Heart left ventricle (tissue), 16 donors: ENCODE measurements at regions not wholly inside any gene's neighbourhood (a gene's known extent, or its start where the extent isn't known, plus 50 kb on each side); places are given as distances from the start of the nearest gene placed in this dataset.

Experiments used
- ATAC-seq, 4 donors: fragments of 200-7000 bp; cut with Tn5 transposase; one replicate each; pipeline ENCODE4 v1.9.1; 2020 to 2022; ENCODE audit warnings: moderate library complexity in 4 of 4, mild to moderate bottlenecking in 3 of 4, moderate number of reproducible peaks in 1 of 4
- DNase-seq, 5 donors: peaks; one replicate each; pipeline ENCODE4 v3.0.0-alpha.2; 2020
- H3K27ac ChIP-seq, 12 donors: fragments of 200-600 bp; sonication (generic) in 4 of 12; one replicate each; pipeline versions ENCODE4 v1.5.0 to v1.8.0; 2016 to 2022; ENCODE audit warnings: mild to moderate bottlenecking in 2 of 12
- H3K27me3 ChIP-seq, 9 donors: fragments of 200-600 bp; sonication (generic) in 2 of 9; one replicate each; pipeline versions ENCODE4 v1.5.1 to v1.8.0; 2016 to 2022; ENCODE audit warnings: mild to moderate bottlenecking in 3 of 9
- H3K36me3 ChIP-seq, 9 donors: fragments of 200-600 bp; sonication (generic) in 2 of 9; one replicate each; pipeline versions ENCODE4 v1.5.0 to v1.8.0; 2018 to 2022; ENCODE audit warnings: mild to moderate bottlenecking in 2 of 9
- H3K4me1 ChIP-seq, 12 donors: fragments of 200-600 bp; sonication (generic) in 4 of 12; one replicate each; pipeline versions ENCODE4 v1.5.0 to v1.8.0; 2016 to 2022; ENCODE audit warnings: mild to moderate bottlenecking in 3 of 12
- H3K4me3 ChIP-seq, 12 donors: fragments of 200-600 bp; sonication (generic) in 4 of 12; one replicate each; pipeline versions ENCODE4 v1.5.0 to v1.8.0; 2017 to 2022; ENCODE audit warnings: mild to moderate bottlenecking in 9 of 12, moderate library complexity in 4 of 12
- H3K9me3 ChIP-seq, 12 donors: fragments of 200-600 bp; sonication (generic) in 4 of 12; one replicate each; pipeline versions ENCODE4 v1.5.0 to v1.8.0; 2016 to 2022; ENCODE audit warnings: mild to moderate bottlenecking in 1 of 12
- POLR2A ChIP-seq, 2 donors: fragments of 450-650 bp; IDR thresholded peaks; one replicate each; pipeline ENCODE4 v1.6.1; 2017; ENCODE audit warnings: antibody characterized with exemption in 2 of 2, mild to moderate bottlenecking in 2 of 2, moderate library complexity in 2 of 2
- WGBS, 4 donors: extraction: QIAGEN DNeasy Blood & Tissue Kit in 2 of 4; methylation state at CpG; one replicate each; pipeline versions ENCODE4 v1.1.5 to v1.1.7; 2013 to 2018; 5-methylcytosine and 5-hydroxymethylcytosine counted together
- intact Hi-C, 10 donors: fragments of 100-400 bp; cut with DNase I; formaldehyde crosslinking; loops; one replicate each; pipeline versions ENCODE4 v1.11.1 to v1.14.2; 2022
- TF ChIP-seq, protein P1 (sequence below), 12 donors: fragments of 200-600 bp; sonication (generic) in 4 of 12; IDR thresholded peaks; one replicate each; pipeline versions ENCODE4 v1.5.0 to v1.8.0; 2018 to 2022; ENCODE audit warnings: antibody characterized with exemption in 12 of 12, mild to moderate bottlenecking in 5 of 12
- donor health status: ischemic (EF 13 %, LVEDD 7.1; RV severe dilation, severe dysfunction).
- donor health status: healthy with polysubstance abuse.
- donor health status: DM: no; HTN: yes; CAD: no.
- donor health status: DM: no; HTN: no; CAD: no.
- donor health status: ischemic (EF 25% LVEDD 6.9; RV normal size, moderate dysfunction).
- donor health status: ischemic (EF 25% LVEDD 5.7; RV mildly dilated, moderate dysfunction).
- donor health status: healthy.
- donor health status: DM: yes; HTN: yes; CAD: no.
- donor health status: ischemic (EF 35%, LVEDD 5.7; RV mildly dilated, moderate dysfunction).
- donor health status: nonischemic (EF 11% LVEDD 7.7; RV severe dilation, severe dysfunction).
- donor health status: DM: yes; HTN: yes; CAD: no.
- donor health status: PGD.
- donor health status: ischemic (EF 29% LVEDD 5.4; RV normal size, mild dysfunction).
- donor health status: nonischemic (EF 23%, LVEDD 6.1; RV moderate dilation, normal function).

- no peaks in the 10 kb centered on the region for H3K36me3 ChIP-seq
- ATAC-seq (no peak), DNase-seq (no peak)
- intact Hi-C loops: no loop called here
- no peaks in the 10 kb centered on the region for H3K27me3 ChIP-seq
- no peaks in the 10 kb centered on the region for H3K4me1 ChIP-seq
- no peak overlapping the region for H3K4me3 ChIP-seq
- TF ChIP-seq, protein P1, sequence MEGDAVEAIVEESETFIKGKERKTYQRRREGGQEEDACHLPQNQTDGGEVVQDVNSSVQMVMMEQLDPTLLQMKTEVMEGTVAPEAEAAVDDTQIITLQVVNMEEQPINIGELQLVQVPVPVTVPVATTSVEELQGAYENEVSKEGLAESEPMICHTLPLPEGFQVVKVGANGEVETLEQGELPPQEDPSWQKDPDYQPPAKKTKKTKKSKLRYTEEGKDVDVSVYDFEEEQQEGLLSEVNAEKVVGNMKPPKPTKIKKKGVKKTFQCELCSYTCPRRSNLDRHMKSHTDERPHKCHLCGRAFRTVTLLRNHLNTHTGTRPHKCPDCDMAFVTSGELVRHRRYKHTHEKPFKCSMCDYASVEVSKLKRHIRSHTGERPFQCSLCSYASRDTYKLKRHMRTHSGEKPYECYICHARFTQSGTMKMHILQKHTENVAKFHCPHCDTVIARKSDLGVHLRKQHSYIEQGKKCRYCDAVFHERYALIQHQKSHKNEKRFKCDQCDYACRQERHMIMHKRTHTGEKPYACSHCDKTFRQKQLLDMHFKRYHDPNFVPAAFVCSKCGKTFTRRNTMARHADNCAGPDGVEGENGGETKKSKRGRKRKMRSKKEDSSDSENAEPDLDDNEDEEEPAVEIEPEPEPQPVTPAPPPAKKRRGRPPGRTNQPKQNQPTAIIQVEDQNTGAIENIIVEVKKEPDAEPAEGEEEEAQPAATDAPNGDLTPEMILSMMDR (IDR thresholded peaks at IDR 0.05): no peak
- TF ChIP-seq POLR2A (IDR thresholded peaks at IDR 0.05): no peak
- no peak overlapping the region for H3K27ac ChIP-seq
- WGBS, 4 donors: 86 to 87% (median 86%) methylated on average over 4 of the region's 4 CpGs
- no peaks in the 10 kb centered on the region for H3K9me3 ChIP-seq
These were observed 368.5 kb upstream of the OPRM1 start for GRCh38 chr6:153670403-153671026.

DNA sequence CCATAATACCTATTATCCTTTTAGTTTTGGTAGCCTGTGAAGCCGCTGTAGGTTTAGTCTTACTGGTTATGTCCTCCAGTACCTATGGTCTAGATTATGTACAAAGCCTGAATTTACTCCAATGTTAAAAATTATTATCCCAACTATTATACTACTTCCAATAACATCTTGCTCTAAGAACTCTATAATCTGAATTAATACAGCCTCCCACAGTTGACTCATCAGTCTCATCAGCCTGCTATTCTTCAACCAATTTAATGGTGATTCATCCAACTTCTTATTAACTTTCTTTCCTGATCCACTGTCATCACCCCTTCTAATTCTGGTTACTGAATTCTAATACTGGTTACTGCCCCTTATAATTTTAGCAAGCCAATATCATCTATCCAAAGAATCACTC is 370.3 kb upstream of the OPRM1 start:
- intact Hi-C loops: no loop called here
- no peaks in the 10 kb centered on the region for H3K4me1 ChIP-seq
- H3K9me3 ChIP-seq: no peaks in the 10 kb centered on the region
- no peak overlapping the region for H3K27ac ChIP-seq
- 93 to 98% (median 95%) methylated on average over 1 of the region's 1 CpG for WGBS, 4 donors
- ATAC-seq: no peak
- TF ChIP-seq, protein P1 (IDR thresholded peaks at IDR 0.05): no peak
- no peak for TF ChIP-seq POLR2A (IDR thresholded peaks at IDR 0.05)
- H3K36me3 ChIP-seq: no peaks in the 10 kb centered on the region
- H3K4me3 ChIP-seq: no peak overlapping the region
- no peak for DNase-seq
- no peaks in the 10 kb centered on the region for H3K27me3 ChIP-seq

GRCh38 chr6:153662982-153663381 is 376.1 kb upstream of the OPRM1 start:
- Histone ChIP-seq H3K9me3 (peaks cover 0 to 23% (median 0%) of the 10 kb centered on the region in 12 donors), H3K27me3 (no peaks in the 10 kb centered on the region), H3K4me1 (no peaks in the 10 kb centered on the region), H3K36me3 (no peaks in the 10 kb centered on the region), H3K27ac (no peak overlapping the region), H3K4me3 (no peak overlapping the region)
- 65 to 78% (median 71%) methylated on average over 1 of the region's 1 CpG for WGBS, 4 donors
- no peak for ATAC-seq
- no peak for DNase-seq
- intact Hi-C loops: no loop called here
- TF ChIP-seq POLR2A (IDR thresholded peaks at IDR 0.05): no peak
- TF ChIP-seq, protein P1 (IDR thresholded peaks at IDR 0.05): no peak

DNA sequence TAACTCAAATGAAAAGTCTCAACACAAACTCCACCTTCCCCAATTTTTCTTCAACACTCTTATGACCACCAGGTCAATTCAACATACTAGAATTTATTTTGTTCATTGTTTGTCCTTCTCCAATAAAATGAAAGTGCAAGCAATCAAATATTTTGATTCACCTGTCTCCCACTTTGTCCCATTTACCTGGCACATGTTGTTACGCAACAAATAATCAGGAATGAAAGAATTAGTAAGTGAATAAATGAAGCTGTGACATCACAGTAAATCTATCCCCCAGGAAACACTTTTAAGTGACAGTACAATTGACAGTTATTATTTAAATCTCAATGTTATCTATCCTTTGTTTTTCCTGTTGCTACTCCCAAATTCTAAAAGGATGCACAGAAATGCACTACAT is 393.7 kb upstream of the OPRM1 start:
- H3K4me3 ChIP-seq: no peak overlapping the region
- H3K36me3 ChIP-seq: no peaks in the 10 kb centered on the region
- H3K27me3 ChIP-seq: no peaks in the 10 kb centered on the region
- no peak for TF ChIP-seq POLR2A (IDR thresholded peaks at IDR 0.05)
- TF ChIP-seq, protein P1 (IDR thresholded peaks at IDR 0.05): no peak
- ATAC-seq: no peak
- 93 to 99% (median 98%) methylated on average over 1 of the region's 1 CpG for WGBS, 4 donors
- intact Hi-C loops: no loop called here
- no peaks in the 10 kb centered on the region for H3K4me1 ChIP-seq
- no peak for DNase-seq
- no peak overlapping the region for H3K27ac ChIP-seq
- no peaks in the 10 kb centered on the region for H3K9me3 ChIP-seq
